ENCODE measurements at regions not wholly inside any gene's neighbourhood (a gene's known extent, or its start where the extent isn't known, plus 50 kb on each side); places are given as distances from the start of the nearest gene placed in this dataset.

- TF ChIP-seq, protein P1, sequence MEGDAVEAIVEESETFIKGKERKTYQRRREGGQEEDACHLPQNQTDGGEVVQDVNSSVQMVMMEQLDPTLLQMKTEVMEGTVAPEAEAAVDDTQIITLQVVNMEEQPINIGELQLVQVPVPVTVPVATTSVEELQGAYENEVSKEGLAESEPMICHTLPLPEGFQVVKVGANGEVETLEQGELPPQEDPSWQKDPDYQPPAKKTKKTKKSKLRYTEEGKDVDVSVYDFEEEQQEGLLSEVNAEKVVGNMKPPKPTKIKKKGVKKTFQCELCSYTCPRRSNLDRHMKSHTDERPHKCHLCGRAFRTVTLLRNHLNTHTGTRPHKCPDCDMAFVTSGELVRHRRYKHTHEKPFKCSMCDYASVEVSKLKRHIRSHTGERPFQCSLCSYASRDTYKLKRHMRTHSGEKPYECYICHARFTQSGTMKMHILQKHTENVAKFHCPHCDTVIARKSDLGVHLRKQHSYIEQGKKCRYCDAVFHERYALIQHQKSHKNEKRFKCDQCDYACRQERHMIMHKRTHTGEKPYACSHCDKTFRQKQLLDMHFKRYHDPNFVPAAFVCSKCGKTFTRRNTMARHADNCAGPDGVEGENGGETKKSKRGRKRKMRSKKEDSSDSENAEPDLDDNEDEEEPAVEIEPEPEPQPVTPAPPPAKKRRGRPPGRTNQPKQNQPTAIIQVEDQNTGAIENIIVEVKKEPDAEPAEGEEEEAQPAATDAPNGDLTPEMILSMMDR (conservative IDR thresholded peaks at IDR 0.05), result no peak
- TF ChIP-seq EZH2 (IDR thresholded peaks at IDR 0.05; ENCODE audit: low read depth), result no peak
Observed at GRCh38 chr3:182487143-182487542, 306.2 kb upstream of the ATP11B start.

All from PC-9 (cell line).